Right lobe of liver (tissue), 6 donors: ENCODE measurements at regions not wholly inside any gene's neighbourhood (a gene's known extent, or its start where the extent isn't known, plus 50 kb on each side); places are given as distances from the start of the nearest gene placed in this dataset.
"Not testable (repeated sequence)": the region's sequence is repeated elsewhere in the genome, so short reads cannot be mapped to it uniquely, and the experiment has no call there.

Source experiments
- ATAC-seq, 4 donors: fragments of 200-7000 bp; cut with Tn5 transposase; one replicate each; pipeline ENCODE4 v1.9.1; 2020; ENCODE audit warnings: mild to moderate bottlenecking in 4 of 4, moderate library complexity in 4 of 4
- DNase-seq, 3 donors: peaks; one replicate each; pipeline ENCODE4 v3.0.0-alpha.2; 2020
- H3K27ac ChIP-seq, 3 donors: fragments of 200-600 bp; one replicate each; pipeline ENCODE4 v1.8.0; 2022
- H3K27me3 ChIP-seq, 2 donors: fragments of 200-600 bp; one replicate each; pipeline ENCODE4 v1.8.0; 2022
- H3K36me3 ChIP-seq, 4 donors: fragments of 200-600 bp; sonication (generic) in 1 of 4; one replicate each; pipeline versions ENCODE4 v1.5.1 to v1.8.0; 2017 to 2022; ENCODE audit warnings: control low read depth in 1 of 4
- H3K4me1 ChIP-seq, 4 donors: fragments of 200-600 bp; sonication (generic) in 1 of 4; one replicate each; pipeline versions ENCODE4 v1.5.1 to v1.8.0; 2017 to 2022; ENCODE audit warnings: control low read depth in 1 of 4
- H3K4me3 ChIP-seq, 3 donors: fragments of 200-600 bp; one replicate each; pipeline ENCODE4 v1.8.0; 2022
- H3K9me3 ChIP-seq, 4 donors: fragments of 200-600 bp; sonication (generic) in 1 of 4; one replicate each; pipeline versions ENCODE4 v1.5.1 to v1.8.0; 2017 to 2022; ENCODE audit warnings: control low read depth in 1 of 4
- CTCF ChIP-seq, 4 donors: fragments of 200-600 bp in 3 of 4; fragments of 450-650 bp in 1 of 4; IDR thresholded peaks; one replicate each; pipeline versions ENCODE4 v1.5.1 to v1.8.0; 2016 to 2022; ENCODE audit warnings: antibody characterized with exemption in 4 of 4, mild to moderate bottlenecking in 2 of 4
- POLR2A ChIP-seq: fragments of 450-650 bp; IDR thresholded peaks from one replicate; pipeline ENCODE4 v1.6.1; 2017; ENCODE audit warnings: antibody characterized with exemption, mild to moderate bottlenecking
- WGBS: methylation state at CpG from one replicate; pipeline ENCODE4 v1.1.6; 2018; ENCODE audit warnings: low coverage, low lambda C conversion rate; ENCODE audit not compliant: insufficient coverage; ENCODE audit errors: missing lambda C conversion rate; 5-methylcytosine and 5-hydroxymethylcytosine counted together
- intact Hi-C, 2 donors: fragments of 100-400 bp; cut with DNase I; formaldehyde crosslinking; loops; one replicate each; pipeline versions ENCODE4 v1.11.2 to v1.14.1; 2022
- donor health status: DM: no; HTN: yes; CAD: no.
- donor health status: DM: no; HTN: no; CAD: no.
- donor health status: DM: no; HTN: no; CAD: no.
- donor health status: DM: no; HTN: yes; CAD: no.
- donor health status: DM: no; HTN: yes; CAD: no.

- intact Hi-C loops: no loop called here
- H3K4me1 ChIP-seq: no peaks in the 10 kb centered on the region
- ATAC-seq: no peak
- TF ChIP-seq POLR2A: no peak
- no peak for TF ChIP-seq CTCF (IDR thresholded peaks at IDR 0.05)
- no peak for DNase-seq
- no peaks in the 10 kb centered on the region for H3K9me3 ChIP-seq
- H3K4me3 ChIP-seq: no peak overlapping the region
- H3K36me3 ChIP-seq: no peaks in the 10 kb centered on the region
- no peaks in the 10 kb centered on the region for H3K27me3 ChIP-seq
- 100% methylated on average over 2 of the region's 2 CpGs for WGBS
- no peak overlapping the region for H3K27ac ChIP-seq
These were observed 194.3 kb upstream of the PIK3R1 start for GRCh38 chr5:68021227-68021626.

GRCh38 chr5:68020461-68020969 lies 195.0 kb upstream of the PIK3R1 start:
- H3K4me1 ChIP-seq, H3K9me3 ChIP-seq, H3K27me3 ChIP-seq, H3K27ac ChIP-seq, H3K4me3 ChIP-seq, intact Hi-C loops, DNase-seq, H3K36me3 ChIP-seq, ATAC-seq: not testable (repeated sequence)
- 87% methylated on average over 8 of the region's 41 CpGs for WGBS

GRCh38 chr5:68015381-68016302 lies 199.9 kb upstream of the PIK3R1 start:
- peak in 1 of 3 donors; percentile 32 for DNase-seq
- peak in 3 of 4 donors; percentile 55 to 87 (median 62) for ATAC-seq
- Histone ChIP-seq H3K9me3 (no peaks in the 10 kb centered on the region), H3K27me3 (no peaks in the 10 kb centered on the region), H3K4me1 (no peaks in the 10 kb centered on the region), H3K27ac (no peak overlapping the region), H3K36me3 (no peaks in the 10 kb centered on the region), H3K4me3 (no peak overlapping the region)
- WGBS: 75% methylated on average over 6 of the region's 6 CpGs
- intact Hi-C loops: no loop called here
- TF ChIP-seq CTCF (IDR thresholded peaks at IDR 0.05): no peak
- no peak for TF ChIP-seq POLR2A

- no peaks in the 10 kb centered on the region for H3K4me1 ChIP-seq
- no peak overlapping the region for H3K4me3 ChIP-seq
- H3K27me3 ChIP-seq: no peaks in the 10 kb centered on the region
- DNase-seq (no peak), ATAC-seq (no peak)
- H3K36me3 ChIP-seq: no peaks in the 10 kb centered on the region
- WGBS: 92% methylated on average over 1 of the region's 1 CpG
- H3K9me3 ChIP-seq: no peaks in the 10 kb centered on the region
- no peak overlapping the region for H3K27ac ChIP-seq
- TF ChIP-seq CTCF (IDR thresholded peaks at IDR 0.05): no peak
- no peak for TF ChIP-seq POLR2A
- intact Hi-C loops: no loop called here
These were observed 202.7 kb upstream of the PIK3R1 start for GRCh38 chr5:68012831-68013230.

- TF ChIP-seq POLR2A (no peak), CTCF (IDR thresholded peaks at IDR 0.05) (no peak)
- no peak overlapping the region for H3K4me3 ChIP-seq
- 46% methylated on average over 1 of the region's 1 CpG for WGBS
- intact Hi-C loops: no loop called here
- no peaks in the 10 kb centered on the region for H3K36me3 ChIP-seq
- ATAC-seq: no peak
- H3K27me3 ChIP-seq: no peaks in the 10 kb centered on the region
- H3K9me3 ChIP-seq: no peaks in the 10 kb centered on the region
- H3K27ac ChIP-seq: no peak overlapping the region
- no peaks in the 10 kb centered on the region for H3K4me1 ChIP-seq
- no peak for DNase-seq
These were observed 203.1 kb upstream of the PIK3R1 start for GRCh38 chr5:68012429-68012828.
